NCI-H345 treated with DMSO at 0.1 percent for 48 hours (cell line): ENCODE measurements at regions not wholly inside any gene's neighbourhood (a gene's known extent, or its start where the extent isn't known, plus 50 kb on each side); places are given as distances from the start of the nearest gene placed in this dataset.

ENCODE experiments used
- DNase-seq: peaks from one replicate; lab custom pipeline; 2025; ENCODE audit not compliant: unreplicated experiment; lab: John Stamatoyannopoulos, UW

- DNase-seq: no peak
These were observed 63.9 kb upstream of the UGP2 start for GRCh38 chr2:63777816-63778215.

- DNase-seq: no peak
These were observed 63.3 kb upstream of the UGP2 start for GRCh38 chr2:63778391-63778790.

GRCh38 chr2:63780518-63781155, 61.1 kb upstream of the UGP2 start:
- no peak for DNase-seq

GRCh38 chr2:63784461-63784860, 57.2 kb upstream of the UGP2 start:
- no peak for DNase-seq

GRCh38 chr2:63785096-63785495, 56.6 kb upstream of the UGP2 start:
- no peak for DNase-seq

- DNase-seq: no peak
These were observed 55.2 kb upstream of the UGP2 start for GRCh38 chr2:63786471-63786870.

GRCh38 chr2:63788071-63788470, 53.6 kb upstream of the UGP2 start:
- DNase-seq: no peak

- no peak for DNase-seq
These were observed 52.2 kb upstream of the UGP2 start for GRCh38 chr2:63789338-63790020.

GRCh38 chr2:63790491-63790890, 51.2 kb upstream of the UGP2 start:
- DNase-seq: no peak

GRCh38 chr2:63790906-63791305, 50.8 kb upstream of the UGP2 start:
- DNase-seq: no peak

GRCh38 chr2:63791387-63791786, 50.3 kb upstream of the UGP2 start:
- DNase-seq: no peak
